ENCODE measurements at regions not wholly inside any gene's neighbourhood (a gene's known extent, or its start where the extent isn't known, plus 50 kb on each side); places are given as distances from the start of the nearest gene placed in this dataset.
"Not testable (repeated sequence)": the region's sequence is repeated elsewhere in the genome, so short reads cannot be mapped to it uniquely, and the experiment has no call there.

- DNase-seq = no peak
Observed at GRCh38 chr21:15667819-15668218, 62.0 kb upstream of the USP25 start.

DNA sequence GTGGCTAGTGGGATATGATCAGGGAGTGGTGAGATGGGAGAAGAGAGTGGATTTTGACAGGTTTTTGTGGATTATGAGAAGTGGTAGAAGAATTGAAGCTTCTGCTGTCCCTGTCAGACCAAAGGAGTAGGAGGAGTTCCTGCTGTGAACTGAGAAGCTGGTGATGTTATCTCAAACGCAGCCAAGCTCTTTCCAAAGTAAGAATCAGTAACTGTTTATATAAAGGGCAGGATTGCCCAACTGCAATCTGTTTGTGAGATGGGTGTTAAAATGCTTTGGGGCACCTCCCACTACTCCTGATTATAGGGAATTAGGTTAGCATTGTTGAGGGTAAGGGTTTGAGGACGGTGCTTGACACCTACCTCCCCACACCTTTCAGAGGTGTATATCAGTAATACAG is 60.5 kb upstream of the USP25 start:
- no peak for DNase-seq

- no peak for DNase-seq
Observed at GRCh38 chr21:15671188-15671587, 58.6 kb upstream of the USP25 start.

- not testable (repeated sequence) for DNase-seq
Observed at GRCh38 chr21:15672578-15672977, 57.2 kb upstream of the USP25 start.

- no peak for DNase-seq
Observed at GRCh38 chr21:15676935-15677334, 52.8 kb upstream of the USP25 start.

DNA sequence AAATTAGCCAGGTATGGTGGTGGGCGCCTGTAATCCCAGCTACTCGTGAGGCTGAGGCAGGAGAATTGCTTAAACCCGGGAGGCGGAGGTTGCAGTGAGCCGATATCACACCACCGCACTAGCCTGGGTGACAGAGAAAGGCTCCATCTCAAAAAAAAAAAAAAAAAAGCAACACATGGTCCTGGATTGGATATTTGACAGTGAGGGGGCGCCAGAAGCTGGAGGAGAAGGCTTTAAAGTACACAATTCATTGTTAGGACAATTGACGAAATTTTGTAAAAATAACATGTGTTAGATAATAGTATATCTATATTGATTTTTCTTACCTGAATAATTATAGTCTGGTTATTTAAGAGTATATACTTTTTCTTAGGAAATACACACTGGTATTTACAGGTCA is 50.2 kb upstream of the USP25 start:
- no peak for DNase-seq
